ENCODE measurements at regions not wholly inside any gene's neighbourhood (a gene's known extent, or its start where the extent isn't known, plus 50 kb on each side); places are given as distances from the start of the nearest gene placed in this dataset.

GRCh38 chr15:95536638-95537037 is 793.9 kb upstream of the NR2F2 start:
- DNase-seq, result no peak

GRCh38 chr15:95538693-95539092 is 791.8 kb upstream of the NR2F2 start:
- DNase-seq, result no peak

GRCh38 chr15:95541301-95541700 is 789.2 kb upstream of the NR2F2 start:
- no peak for DNase-seq

DNA sequence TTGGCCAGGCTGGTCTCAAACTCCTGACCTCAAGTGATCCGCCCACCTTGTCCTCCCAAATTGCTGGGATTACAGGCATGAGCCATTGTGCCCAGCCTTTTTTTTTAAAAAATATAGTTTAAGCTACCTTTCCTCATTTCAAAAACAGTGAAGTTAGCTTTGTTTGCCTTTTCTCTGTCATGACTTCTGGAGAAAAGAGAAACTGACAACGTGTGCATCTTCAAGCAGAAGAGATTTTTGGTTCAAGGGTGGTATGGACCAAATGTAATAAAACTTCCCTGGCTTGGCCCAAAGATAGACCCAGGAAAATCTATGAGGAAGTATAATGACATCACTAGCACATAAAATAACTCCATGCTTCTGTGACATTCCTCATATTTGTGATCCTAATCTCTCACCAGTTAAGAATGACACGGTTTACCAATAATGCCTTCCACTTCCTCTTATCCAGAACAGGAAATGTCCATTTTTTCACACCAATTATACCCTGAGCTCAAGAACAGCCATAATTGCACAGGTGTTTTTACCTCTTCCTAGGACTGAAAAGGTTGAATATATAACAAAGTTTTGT is 781.2 kb upstream of the NR2F2 start:
- no peak for DNase-seq

GRCh38 chr15:95550702-95551101 is 779.8 kb upstream of the NR2F2 start:
- no peak for DNase-seq

DNA sequence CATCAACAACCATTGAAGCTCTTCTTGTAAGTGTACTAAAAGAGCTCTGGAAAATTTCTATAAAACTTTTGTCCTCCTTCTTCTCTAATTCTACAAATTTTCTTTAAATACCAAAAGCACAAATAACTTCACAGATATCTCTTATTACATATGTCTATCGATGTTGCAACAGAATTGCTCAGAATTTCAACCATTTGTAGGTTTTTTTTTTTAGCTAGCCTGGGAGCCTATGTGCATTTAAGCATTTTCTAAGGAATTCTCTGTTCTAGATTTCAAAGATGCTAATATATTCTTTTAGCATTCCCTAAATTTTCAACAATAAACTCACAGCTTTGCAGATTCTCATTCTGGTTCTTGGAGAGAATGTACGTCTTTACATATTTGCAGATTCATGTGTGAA is 774.3 kb upstream of the NR2F2 start:
- DNase-seq, result no peak

- peak; percentile 33 for DNase-seq
Measured at GRCh38 chr15:95556866-95557225, 773.7 kb upstream of the NR2F2 start.

GRCh38 chr15:95557226-95558046 is 773.1 kb upstream of the NR2F2 start:
- DNase-seq, result no peak

DNA sequence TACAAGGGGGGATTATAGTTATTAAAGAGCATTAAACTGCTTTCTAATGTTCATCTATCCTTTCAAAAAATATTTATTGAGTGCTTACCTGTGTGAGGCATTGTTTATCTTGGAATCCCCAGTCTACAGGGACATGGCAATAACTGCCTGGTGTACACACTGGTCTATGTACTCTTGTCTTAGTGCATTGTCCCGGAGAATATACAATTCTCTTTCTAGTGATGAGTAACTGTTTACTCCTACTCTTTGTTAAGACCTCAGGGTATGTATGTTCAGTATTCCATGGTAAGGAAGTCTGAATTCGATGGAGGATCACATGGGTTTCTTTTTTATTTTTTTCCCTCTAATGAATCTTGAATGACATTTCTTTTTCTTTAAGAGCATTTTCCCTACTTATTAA is 772.4 kb upstream of the NR2F2 start:
- no peak for DNase-seq

DNA sequence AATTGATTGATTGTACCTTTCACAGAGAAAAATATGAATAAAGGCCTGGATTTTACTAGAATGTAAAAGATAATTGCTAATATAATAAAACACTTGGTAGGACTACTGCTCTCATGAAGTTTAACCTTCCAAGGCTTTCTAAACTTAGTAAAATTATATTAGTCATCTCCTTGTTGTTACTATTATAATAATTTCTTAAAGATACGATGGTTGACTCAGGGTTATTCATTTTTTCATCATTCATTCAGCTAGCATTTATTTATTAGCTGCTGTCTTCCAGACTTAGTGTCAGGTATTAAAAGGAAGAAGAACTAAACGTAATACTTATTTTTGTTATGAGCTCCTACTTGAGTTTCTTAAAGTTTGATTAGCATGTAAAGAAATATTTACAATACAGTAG is 771.6 kb upstream of the NR2F2 start:
- no peak for DNase-seq

- DNase-seq, result no peak
Measured at GRCh38 chr15:95559875-95560394, 770.6 kb upstream of the NR2F2 start.

DNA sequence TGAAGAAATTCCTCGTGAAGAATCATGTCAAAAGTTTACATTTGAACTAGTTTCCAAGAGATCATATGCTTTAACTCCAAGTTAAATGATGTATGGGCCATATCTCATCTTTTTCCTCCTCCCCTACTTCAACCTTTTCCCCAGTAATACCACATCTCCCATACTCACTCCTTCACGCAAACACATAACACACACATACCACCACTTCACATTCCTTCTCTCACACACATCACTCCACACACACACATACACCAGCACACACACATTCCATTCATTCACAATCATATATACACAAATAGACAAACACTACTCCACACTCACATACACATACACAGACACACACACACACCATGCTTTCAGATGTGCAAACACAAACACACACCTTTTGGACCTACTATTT is 769.0 kb upstream of the NR2F2 start:
- no peak for DNase-seq

DNA sequence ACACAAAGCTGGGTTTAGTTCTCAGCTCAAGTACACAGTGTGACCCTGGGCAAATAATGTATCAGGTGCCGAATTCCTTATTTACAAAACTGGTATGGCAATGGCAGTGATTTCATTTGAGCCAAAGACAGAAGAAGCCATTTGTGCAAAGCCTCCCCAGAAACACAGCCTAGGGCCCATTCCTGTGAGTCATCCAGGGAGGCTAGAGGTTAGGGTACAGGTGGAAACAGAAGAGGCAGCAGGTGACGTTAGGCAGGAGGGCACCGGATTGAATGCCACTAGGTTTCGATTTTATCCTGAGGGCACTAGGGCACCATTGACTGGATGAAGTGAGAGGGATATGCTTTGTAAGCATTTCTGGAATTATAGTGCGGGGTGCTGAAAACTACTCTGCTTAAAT is 766.9 kb upstream of the NR2F2 start:
- DNase-seq, result no peak

GRCh38 chr15:95565016-95565600 is 765.4 kb upstream of the NR2F2 start:
- DNase-seq, result no peak

DNA sequence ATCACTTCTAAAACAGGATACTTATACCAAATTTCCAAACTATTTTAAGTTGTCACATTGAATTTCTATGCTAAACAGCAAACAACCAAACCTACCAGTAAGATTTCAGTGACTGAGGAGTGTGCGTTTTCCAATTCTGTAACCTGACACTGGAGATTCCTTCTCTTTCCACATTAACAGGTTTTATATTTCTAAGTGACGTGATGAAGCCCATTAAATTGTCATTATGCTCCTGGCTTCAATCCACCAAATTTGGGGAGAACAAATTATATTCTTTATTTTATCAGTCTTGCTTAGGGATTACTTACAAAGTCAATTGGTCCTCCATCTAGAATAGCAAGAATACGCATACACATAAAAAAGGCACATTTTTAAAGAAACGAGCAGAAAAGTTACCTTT is 764.8 kb upstream of the NR2F2 start:
- DNase-seq, result no peak

DNA sequence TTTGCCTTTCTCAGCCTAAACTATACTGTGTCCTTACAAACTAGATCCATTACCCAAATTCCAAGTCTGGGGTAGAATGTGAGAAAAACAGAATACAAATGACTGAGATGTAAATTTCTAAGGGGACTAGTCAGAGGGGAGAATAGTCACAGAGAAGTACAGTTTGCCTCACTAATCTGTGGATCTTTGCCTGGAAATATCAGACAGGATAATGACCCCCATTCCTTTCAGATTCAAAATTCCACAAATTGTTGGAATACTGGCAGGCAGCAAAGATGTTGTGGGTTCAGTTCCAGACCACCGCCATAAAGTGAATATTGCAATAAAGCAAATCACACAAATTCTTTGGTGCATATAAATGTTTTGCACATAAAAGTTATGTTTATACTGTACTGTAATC is 762.8 kb upstream of the NR2F2 start:
- DNase-seq, result no peak

GRCh38 chr15:95574053-95574452 is 756.4 kb upstream of the NR2F2 start:
- DNase-seq, result no peak

GRCh38 chr15:95577927-95578326 is 752.6 kb upstream of the NR2F2 start:
- DNase-seq, result no peak

DNA sequence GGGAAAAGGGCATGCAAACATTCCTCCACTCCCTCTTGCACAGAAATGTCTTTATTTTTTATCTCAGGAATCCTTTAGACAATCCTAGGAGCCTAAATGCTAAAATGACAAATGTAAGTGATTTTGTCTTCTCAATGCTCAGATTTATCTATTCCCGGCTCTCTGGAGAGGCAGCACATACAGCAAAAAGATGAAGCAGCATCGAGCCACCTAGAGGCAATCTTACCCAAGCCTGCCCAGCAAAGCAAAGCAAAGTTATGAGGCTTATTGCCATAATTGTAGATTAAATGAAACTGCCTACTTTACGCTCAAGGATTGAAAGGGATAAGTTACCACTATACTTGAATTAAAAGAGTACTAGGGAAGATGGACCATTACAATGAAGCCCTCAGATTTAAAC is 750.4 kb upstream of the NR2F2 start:
- DNase-seq, result no peak

GRCh38 chr15:95581595-95581994 is 748.9 kb upstream of the NR2F2 start:
- DNase-seq, result no peak

DNA sequence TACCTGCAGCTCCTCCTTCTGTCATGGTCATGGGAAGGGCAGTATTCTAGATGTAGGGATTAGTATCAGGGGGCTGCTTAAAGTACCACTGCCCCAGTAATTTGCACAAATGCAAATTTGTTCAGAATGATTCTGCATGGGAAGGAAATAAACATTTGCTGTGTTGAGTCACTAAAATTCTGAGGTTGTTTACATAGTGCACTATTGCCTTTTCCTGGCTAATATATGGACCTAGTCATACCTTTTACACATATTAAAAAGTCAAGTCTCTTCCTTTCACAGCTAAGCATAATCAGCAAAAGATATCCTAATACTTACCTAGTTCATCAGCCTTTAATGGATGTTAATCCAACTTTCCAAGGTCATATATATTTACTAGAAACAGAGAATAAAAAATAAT is 746.4 kb upstream of the NR2F2 start:
- DNase-seq, result no peak

DNA sequence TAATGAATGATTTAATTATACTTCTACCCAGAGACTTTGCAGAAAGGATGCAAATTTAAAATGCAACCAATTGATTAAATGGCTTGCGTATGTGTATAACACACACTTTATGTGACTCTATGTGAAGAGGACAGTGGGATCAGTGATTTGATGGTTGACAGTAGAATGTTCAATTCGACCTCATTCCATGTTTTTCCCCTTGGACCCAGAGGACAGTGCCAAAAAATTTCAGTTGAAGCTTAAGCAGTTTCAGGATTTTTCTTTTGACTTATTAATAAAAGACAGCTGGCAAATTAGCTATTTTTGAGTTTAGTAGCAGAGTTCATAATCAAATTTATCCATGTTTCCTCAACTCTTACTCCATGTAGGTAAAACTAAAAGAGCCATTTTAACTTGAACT is 742.4 kb upstream of the NR2F2 start:
- no peak for DNase-seq

GRCh38 chr15:95590533-95591044 is 739.9 kb upstream of the NR2F2 start:
- no peak for DNase-seq

GRCh38 chr15:95591270-95591669 is 739.2 kb upstream of the NR2F2 start:
- no peak for DNase-seq

Data from femur (tissue), 1 donor.